C4-2B (cell line): ENCODE measurements at regions not wholly inside any gene's neighbourhood (a gene's known extent, or its start where the extent isn't known, plus 50 kb on each side); places are given as distances from the start of the nearest gene placed in this dataset.
A peak's percentile ranks its signal among the peaks of the same experiment; 100 is the strongest.

Source experiments
- CTCF ChIP-seq: fragments of 450-650 bp; conservative IDR thresholded peaks from 2 replicates; pipeline ENCODE4 v1.5.1; 2017; ENCODE audit warnings: mild to moderate bottlenecking
- ZFX ChIP-seq: fragments of 450-650 bp; IDR thresholded peaks from 2 replicates; pipeline ENCODE4 v1.6.1; 2017

DNA sequence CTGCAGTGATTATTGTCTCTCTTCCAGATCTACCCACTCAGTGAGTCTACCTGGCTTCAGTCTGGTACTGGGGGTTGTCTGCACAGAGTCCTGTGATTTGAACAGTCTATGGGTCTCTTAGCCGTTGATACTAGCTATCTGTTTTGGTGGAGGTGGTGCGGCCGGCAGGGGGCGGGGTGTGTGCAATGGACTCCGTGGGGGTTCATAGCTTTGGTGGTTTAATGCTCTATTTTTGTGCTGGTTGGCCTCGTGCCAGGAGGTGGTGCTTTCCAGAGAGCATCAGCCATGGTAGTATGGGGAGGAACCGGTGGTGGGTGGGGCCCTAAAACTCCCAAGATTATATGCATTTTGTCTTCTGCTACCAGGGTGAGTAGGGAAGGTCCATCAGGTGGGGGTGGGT lies 1120.1 kb upstream of the FAM98A start:
- 0 out of 2 replicates have a peak, but pooled peaks have one; percentile 5 for TF ChIP-seq CTCF
- TF ChIP-seq ZFX: no peak
